IPS-NIHi7 (cell line): ENCODE measurements at regions not wholly inside any gene's neighbourhood (a gene's known extent, or its start where the extent isn't known, plus 50 kb on each side); places are given as distances from the start of the nearest gene placed in this dataset.
A peak's percentile ranks its signal among the peaks of the same experiment; 100 is the strongest.
"Not testable (repeated sequence)": the region's sequence is repeated elsewhere in the genome, so short reads cannot be mapped to it uniquely, and the experiment has no call there.

Experiments used
- DNase-seq: peaks from one replicate; pipeline ENCODE4 v3.0.0; 2012; ENCODE audit warnings: mixed read lengths; ENCODE audit errors: extremely low spot score

DNA sequence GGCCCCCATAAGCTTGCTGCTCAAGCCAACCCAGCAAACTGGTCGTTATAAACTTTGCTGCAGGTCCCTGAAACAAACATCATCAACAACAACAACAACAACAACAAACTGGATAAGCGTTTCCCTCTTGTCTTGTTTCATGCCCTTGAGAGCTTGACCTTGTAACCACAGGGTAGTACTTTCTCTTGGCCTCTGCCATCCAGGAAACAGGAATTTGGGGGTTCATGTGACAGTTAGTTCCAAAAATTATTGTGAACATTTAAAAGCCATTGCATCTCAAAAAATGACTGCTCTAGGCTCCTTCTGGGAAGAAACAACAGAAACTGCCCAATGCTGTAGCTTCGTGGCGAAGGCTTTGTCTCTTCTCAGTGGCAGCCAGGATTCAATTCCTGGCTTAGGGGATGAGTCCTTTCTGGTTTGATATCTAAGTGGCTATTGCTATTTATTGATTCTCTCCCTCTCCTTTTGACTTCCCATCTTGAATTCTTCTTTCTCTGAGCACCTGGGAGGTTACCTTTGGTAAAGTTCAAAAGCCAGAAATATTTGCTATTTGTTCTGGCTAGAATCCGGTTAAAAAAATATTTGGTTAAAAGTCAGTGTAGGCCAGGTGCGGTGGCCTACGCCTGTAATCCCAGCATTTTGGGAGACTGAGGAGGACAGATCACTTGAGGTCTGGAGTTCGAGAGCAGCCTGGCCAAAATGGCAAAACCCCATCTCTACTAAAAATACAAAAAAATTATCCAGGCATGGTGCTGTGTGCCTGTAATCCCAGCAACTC is 52.0 kb upstream of the CPM start:
- no peak for DNase-seq

DNA sequence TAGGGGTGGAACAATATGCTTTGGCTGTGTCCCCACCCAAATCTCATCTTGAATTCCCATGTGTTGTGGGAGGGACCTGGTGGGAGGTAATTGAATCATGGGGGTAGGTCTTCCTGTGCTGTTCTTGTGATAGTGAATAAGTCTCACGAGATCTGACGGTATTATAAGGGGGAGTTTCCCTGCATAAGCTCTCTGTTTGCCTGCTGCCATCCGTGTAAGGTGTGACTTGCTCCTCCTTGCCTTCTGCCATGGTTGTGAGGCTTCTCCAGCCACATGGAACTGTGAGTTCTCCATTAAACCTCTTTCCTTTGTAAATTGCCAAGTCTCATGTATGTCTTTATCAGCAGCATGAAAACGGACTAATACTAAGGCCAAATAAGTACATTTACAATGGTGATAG is 64.6 kb upstream of the CPM start:
- DNase-seq = not testable (repeated sequence)

DNA sequence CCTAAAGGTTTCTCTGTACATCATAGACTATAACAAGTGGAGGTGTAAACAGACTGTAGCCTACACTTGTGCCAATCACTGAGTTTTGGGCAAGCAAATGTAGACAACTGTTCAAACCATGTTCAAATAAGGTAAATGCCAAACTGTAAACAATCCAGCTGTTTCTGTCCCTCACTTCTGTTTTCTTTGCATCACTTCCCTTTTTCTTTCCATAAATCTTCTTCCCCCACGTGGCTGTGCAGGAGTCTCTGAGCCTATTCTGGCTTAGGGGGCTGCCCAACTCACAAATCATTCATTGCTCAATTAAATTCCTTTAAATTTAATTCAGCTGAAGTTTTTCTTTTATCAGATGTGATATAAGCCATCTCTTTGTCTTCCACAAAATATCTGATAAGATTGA is 65.1 kb upstream of the CPM start:
- DNase-seq = no peak

DNA sequence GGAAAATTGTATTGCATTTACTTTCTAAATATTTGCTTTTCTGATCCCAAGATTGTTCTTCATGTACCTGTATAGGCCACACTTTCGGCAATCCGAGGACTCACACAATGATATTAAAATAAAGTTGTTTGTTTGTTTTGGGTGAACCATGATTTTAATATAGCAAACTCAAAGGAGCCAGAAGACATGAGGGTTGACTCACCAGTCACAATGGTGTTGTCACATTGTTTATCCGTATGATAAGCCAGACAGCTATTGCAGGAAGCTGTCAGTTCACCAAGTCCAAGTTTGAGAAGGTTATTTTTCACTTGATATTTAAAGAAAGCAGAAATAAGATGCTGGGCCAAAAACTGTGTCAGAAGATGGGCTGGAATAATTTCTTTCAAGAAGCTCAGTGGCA is 67.1 kb upstream of the CPM start:
- DNase-seq = no peak

DNA sequence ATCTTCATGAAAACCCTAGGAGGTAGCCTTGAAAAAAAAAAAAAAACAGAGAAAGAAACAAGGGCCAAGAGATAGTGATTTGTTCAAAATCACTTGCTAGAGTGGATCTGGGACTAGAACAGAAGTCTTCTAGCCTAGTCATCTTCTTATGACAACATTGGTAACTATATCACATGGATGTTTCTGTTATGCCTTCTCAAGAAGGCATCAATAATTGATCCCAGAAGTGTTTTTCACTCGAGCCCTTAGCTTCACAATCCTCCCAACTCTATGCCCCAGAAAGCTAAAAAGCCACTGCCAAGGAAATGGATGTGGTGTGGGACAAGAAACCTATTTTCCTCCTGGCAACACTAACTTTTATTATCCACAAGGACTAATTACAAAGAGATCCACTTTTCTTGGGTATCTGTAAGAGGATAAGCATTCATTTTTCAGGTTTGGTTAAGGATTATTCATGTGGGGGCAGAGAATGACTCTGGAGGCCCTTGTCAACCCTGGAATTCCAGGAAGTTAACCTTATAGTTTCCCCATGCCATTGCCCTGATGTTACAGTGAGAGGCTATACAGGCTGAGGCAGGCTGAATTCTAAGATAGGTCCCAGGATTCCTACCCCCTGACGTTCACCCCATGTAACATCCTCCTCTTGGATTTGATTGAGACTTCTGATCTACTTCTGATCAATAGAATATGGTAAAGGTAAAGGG is 67.7 kb upstream of the CPM start:
- DNase-seq = no peak

DNA sequence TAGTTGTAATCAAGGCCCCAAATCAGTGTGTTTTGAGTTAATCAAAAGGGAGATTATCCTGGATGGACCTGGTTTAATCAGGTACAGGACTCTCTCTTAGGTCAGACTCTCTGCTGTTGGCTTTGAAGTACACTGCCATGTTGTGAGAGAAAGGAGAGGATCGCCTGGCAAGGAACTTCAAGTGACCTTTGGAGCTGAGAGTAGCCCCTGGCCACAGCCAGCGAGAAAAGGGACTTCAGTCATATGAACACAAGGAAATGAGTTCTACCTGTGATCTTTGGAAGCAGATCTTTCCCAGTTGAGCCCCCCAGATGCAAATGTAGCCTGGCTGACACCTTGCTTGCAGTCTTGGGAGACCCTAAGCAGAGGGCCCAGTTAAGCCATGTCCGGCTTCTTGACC is 68.3 kb upstream of the CPM start:
- DNase-seq = no peak

DNA sequence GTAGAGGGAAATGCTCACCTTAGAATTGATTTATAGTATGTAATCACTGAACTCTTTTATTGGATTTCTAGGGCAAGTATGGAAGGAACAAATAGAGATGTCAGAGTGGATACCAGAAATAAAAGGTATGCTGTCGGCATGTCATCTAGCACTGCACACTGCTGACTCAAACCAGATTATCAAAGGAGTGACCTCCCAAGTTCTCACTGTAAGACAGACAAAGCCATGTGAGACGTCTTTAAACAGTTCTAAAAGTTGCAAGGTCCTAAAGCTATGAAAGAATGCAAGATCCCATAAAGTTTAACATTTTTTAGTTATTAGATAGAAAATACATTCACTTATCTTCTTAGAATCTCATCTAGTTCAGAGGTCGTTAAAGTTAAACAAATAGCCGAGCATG is 70.0 kb upstream of the CPM start:
- no peak for DNase-seq

DNA sequence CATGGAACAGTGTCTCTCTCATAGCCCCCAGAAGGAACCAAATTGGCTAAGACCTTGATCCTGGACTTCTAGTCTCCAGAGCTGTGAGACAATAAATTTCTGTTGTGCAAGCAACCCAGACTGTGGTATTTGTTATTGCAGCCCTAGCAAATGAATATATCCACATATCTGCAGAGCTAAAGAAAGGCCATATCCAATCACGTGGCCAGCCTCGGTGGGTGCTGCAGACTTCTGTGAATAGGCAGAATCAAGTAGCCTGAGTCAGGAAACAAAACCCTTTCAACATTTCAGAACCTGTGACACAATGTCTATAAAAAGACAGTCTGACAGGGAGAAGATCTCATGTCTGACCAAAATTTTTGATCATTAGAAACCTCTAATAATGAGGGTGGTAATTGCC is 71.0 kb upstream of the CPM start:
- DNase-seq = no peak

DNA sequence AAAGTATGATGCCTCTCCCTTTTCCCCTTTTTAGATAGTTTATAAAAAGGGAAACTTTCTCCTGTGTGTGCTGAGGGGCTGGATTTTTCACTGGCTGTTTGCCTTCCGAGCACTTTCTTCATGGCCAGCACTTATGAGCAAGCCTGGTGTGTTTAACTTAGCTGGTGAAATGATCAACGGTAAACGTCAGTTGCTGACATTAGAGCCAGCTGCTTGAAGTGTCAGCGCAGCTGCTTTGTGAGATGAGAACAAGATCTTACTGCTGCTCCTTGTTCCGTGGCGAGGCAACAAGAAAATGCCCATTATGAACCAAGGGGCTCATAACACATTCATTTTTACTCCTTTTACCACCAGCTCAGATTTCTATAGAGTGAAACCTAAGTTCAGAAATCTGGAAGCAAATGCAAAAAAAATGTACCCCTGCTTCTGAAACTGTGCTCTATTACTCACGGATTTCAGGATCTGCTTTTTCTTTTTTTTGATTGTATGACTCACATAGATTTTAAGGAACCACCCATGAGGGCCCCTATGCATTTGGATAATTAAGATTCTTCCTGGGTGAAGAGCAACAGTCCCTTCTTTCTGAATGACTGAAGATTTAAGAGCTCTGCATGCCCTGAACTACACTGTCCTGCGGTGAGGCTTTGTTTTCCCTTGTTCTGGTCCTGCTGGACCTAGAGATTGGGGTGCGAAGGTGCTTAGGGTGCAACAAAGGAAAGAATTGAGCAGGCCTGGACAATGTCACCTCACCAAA is 74.3 kb upstream of the CPM start:
- peak; percentile 41 for DNase-seq

DNA sequence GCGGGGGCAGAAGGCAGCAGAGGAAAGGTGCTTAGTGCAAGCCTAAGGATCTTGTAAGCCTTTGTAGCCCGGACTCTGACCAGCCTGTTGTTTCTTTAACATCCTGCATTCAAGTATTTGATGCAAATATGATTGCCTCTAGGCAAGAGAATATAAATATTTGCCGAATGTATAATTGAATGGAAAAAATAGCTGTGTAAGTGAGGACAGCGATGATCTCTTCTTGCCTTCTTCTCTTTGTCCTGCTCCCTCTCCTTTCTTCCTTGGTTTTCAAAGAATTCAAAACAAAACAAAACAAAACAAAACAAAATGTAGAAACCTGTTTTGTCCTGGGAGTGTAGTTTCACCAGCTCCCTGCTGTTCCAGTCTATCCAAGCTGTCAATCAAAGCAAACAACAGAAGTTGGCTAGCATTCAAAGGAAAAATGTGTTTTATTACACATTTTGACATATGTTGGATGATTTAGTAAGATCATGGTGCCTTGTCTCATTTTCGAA is 74.9 kb upstream of the CPM start:
- DNase-seq = no peak

DNA sequence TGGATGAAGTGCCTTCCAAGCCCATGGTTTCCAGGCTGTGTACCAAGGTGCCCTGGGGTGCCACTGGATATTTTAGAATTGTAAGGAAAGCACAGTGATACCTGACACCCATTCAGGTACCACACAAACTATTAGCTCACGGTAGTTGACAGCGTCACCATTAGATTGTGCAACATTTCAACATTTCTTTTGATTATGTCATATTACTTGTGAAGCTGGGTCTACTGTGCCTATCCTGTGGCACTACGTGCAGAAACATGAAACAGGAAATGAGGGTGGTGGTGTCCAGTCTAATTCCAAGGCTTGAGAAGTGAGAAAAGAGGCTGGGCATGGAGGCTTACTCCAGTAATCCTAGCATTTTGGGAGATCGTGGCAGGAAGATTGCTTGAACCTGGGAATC is 75.5 kb upstream of the CPM start:
- no peak for DNase-seq

DNA sequence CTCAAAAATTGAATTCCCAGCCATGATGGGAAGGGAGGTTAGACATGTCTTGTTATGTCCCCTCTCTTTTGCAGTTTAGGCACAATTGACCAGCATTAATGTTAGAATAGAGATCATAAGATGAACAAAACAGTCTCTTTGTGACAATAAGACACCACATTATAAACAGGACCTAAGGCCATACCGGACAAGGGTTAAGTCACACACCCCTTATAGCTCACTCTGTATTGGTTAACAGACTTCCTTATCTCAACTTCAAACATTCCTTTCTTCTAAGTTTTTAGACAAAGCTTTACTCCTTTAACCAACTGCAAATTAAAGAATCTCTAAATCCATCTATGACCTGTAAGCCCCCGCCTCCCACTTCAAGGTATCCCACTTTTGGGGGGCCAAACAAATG is 81.1 kb upstream of the CPM start:
- DNase-seq = no peak

DNA sequence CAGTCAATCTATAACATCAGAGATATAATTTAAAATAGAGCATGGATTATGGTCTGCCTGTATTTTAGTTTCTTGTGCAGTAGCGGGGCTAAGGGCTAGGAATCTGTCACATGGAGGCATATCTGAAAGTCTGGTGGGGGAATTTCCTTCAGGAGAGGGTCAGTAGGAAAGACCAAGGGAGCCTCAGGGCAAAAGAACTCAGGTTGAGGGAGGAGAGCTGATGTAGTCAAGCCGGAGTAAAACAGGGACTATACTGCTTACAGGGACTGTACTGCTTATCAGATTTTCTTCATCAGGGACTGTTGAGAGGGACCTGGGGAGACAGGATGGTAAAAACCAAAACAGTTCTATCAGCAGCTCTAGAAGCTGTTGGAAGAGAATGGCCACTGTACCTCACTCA is 82.0 kb upstream of the CPM start:
- DNase-seq = no peak

DNA sequence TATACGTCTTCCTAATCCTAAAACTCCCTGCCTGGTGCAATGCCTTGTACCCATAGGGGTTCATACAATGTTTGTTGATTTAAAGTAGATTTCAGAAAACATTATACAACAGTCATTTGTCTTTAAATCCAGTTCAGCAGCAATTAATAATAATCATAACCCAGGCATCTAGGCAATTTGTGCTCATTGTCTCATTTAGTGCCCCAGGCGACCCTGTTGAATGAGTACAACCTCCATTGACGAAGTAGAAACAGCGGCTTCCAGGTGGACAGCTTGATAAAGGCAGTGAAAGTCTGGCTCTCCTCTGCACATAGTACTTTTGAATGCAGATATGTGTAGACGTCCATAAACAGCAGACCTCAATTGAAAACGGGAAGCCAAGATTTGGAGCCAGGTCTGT is 82.9 kb upstream of the CPM start:
- DNase-seq = no peak

DNA sequence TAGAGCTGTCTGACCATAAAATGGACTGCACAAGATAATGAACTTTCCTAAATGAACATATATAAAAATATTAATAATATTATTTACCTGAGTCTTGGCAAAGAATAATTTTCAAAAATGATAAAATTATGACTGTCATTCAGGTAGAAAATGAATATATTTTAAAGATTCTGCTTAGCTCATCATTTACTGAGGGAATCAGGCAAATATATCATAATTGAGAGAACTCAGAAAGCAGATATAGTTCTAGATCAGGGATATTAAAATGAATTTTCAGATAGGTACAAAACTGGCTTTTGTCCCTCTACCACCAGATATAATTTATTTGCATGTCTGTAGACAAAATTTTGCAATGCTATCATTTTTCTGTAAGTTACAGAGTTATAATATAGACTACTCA is 86.1 kb upstream of the CPM start:
- DNase-seq = no peak

DNA sequence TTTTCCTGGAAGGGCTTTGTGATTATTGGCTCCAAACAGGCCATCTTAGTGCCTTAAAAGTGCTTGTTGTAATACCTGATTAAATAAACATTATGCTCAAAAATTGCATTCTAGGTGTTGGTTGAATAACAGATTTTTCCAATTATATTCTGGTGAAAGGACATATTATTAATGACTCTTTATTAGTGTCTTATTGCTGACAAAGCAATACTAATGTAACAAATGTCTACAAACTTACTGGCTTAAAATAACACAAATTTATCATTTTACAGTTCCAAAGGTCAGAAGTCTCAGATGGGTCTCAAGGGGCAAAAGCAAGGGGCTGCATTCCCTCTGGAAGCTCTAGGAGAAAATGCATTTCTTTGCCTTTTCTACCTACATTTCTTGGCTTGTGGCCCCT is 86.9 kb upstream of the CPM start:
- no peak for DNase-seq

DNA sequence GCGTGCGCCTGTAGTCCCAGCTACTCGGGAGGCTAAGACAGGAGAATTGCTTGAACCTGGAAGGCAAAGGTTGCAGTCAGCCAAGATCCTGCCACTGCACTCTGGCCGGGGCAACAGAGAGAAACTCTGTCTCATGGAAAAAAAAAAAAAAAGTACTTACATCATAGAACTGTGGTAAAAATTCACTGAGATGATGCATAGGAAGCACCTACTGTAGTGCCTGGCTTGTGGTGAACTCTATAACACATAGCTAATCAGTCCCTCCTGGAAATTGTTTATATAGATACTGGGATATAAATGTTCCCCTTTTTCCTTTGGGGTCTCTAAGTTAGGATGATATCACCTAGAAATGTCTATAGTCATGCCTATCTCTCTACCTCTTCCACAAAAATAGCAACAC is 89.7 kb upstream of the CPM start:
- no peak for DNase-seq

DNA sequence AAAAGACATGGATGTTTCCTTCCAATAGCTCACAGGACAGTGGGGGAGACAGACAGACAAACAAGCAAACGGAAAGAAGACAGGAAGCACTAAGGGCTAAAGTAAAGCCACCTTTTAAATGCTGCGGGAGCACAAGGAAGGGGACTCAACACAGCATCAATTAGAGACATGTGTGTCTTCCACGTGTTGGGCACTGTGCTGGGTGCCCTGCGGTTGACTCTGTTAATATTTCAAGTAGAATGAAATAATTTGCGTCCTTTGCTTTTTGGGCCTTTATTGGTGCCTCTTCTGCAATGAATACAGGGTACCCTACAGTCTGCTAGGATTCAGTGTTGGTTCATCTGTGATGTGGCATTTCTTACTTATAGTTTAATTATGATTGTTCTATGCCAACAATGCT is 90.9 kb upstream of the CPM start:
- no peak for DNase-seq

DNA sequence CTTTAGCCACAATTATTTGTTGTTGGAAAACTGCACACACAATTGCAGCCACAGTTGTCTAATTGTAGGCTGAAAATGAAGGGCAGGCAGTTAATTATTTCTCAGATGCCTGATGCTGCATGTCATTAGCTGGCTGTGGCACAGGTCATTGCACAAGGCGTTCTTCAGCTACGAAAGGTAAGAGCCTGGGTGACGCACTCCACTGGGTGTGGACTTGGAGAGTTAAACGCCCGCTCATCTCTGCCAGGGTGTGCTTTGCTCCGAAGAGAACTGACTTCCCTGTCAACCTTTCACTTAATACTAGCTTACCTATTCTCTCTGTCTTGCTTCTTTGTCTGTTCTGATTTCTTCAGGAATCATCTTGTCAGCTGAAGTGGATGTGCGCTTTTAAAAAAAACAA is 91.4 kb upstream of the CPM start:
- no peak for DNase-seq

DNA sequence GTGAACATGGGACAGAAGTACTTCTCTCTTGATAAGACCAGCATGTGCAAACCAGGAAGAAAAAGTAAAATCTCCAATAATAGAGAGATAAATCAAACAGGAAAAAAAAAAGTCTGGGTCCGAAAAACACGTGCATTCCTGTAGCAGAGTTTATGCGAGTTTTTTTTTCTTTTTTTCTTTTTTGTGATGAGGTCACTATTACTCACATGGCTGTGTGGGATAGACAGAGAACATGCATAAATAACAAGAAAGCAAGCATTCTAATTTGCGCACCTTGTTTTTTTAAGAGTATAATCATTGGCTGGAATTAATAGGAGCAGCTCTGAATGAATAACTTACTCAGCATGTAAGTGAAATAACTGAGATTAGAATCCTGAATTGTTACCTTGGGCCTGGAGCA is 91.9 kb upstream of the CPM start:
- no peak for DNase-seq

DNA sequence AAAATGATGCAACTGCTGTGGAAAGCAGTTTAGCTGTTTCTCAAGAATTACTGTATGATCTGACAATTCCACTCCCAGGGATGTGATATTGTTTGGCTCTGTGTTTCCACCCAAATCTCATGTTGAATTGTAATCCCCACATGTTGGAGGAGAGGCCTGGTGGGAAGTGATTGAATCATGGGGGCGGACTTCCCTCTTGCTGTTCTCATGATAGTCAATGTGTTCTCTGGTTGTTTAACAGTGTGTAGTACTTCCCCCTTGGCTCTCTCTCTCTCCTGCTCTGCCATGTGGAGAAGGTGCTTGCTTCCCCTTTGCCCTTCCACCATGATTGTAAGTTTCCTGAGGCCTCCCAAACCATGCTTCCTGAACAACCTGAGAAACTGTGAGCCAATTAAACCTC is 93.4 kb upstream of the CPM start:
- no peak for DNase-seq

DNA sequence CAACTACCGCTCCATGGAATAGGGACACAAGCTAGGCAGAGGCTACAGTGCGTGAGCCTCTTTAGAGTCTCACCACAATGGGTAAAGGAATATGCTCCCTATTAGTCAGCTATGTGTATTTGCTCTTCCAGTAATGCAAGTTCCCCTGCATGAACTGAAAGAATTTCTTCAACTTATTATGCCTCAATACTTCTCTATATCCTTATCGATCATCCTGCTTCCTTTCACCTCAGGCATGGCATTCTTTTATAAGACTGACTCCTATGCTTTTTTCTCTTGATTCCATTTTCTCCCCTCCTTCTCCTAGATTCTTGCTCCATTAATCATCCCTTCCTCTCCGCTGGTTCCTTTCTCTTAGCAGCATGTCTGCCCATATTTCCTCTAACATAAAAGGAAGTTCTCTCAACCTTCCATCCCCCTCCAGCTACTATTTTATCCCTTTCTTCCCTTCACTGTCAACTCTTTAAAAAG is 94.5 kb upstream of the CPM start:
- DNase-seq = no peak
